Colonic mucosa (tissue), 4 donors: ENCODE measurements at regions not wholly inside any gene's neighbourhood (a gene's known extent, or its start where the extent isn't known, plus 50 kb on each side); places are given as distances from the start of the nearest gene placed in this dataset.

Source experiments
- DNase-seq: peaks from one replicate; pipeline ENCODE4 v3.0.0-alpha.2; 2020
- H3K27ac ChIP-seq: fragments of 200-600 bp; one replicate; pipeline ENCODE4 v1.8.0; 2021
- H3K27me3 ChIP-seq: fragments of 200-600 bp; one replicate; pipeline ENCODE4 v1.8.0; 2021
- H3K36me3 ChIP-seq: fragments of 200-600 bp; one replicate; pipeline ENCODE4 v1.8.0; 2021
- H3K4me1 ChIP-seq: fragments of 200-600 bp; one replicate; pipeline ENCODE4 v1.8.0; 2021; ENCODE audit warnings: mild to moderate bottlenecking
- H3K4me3 ChIP-seq: fragments of 200-600 bp; one replicate; pipeline ENCODE4 v1.8.0; 2021
- H3K9ac ChIP-seq, 2 donors: one replicate each; pipeline ENCODE4 v1.7.0; 2013; ENCODE audit warnings: control low read depth in 2 of 2, low read depth in 2 of 2, low read length in 2 of 2
- H3K9me3 ChIP-seq: fragments of 200-600 bp; one replicate; pipeline ENCODE4 v1.8.0; 2021
- intact Hi-C: fragments of 100-400 bp; cut with DNase I; formaldehyde crosslinking; loops from one replicate; pipeline ENCODE4 v1.14.1; 2022
- TF ChIP-seq, protein P1 (sequence below): fragments of 200-600 bp; IDR thresholded peaks from one replicate; pipeline ENCODE4 v1.8.0; 2022; ENCODE audit warnings: antibody characterized with exemption, mild to moderate bottlenecking
- donor health status: healthy.
- donor health status: DM: no; HTN: no; CAD: no.
- donor health status: DM: no; HTN: no; CAD: no.

DNA sequence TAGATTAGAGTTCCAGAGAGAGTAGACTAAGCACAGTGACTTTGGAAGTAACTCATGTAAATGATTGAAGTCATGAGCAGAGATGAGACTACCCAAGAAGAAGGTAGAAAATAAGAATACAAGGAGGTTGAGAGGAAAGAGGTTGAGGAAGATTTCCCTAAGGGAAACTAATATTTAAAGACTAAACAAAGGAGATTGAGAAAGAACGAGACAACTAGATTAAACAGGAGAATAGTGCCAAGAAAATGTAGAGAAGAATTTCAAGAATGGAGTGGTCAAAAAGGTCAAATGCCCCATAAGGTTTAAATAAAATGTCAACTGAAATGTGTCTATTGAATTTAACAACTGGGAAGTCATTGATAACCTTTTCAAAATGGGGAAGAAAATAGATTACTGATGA is 59.0 kb downstream of the RPS29 start:
- intact Hi-C loops = no loop called here
- TF ChIP-seq, protein P1, sequence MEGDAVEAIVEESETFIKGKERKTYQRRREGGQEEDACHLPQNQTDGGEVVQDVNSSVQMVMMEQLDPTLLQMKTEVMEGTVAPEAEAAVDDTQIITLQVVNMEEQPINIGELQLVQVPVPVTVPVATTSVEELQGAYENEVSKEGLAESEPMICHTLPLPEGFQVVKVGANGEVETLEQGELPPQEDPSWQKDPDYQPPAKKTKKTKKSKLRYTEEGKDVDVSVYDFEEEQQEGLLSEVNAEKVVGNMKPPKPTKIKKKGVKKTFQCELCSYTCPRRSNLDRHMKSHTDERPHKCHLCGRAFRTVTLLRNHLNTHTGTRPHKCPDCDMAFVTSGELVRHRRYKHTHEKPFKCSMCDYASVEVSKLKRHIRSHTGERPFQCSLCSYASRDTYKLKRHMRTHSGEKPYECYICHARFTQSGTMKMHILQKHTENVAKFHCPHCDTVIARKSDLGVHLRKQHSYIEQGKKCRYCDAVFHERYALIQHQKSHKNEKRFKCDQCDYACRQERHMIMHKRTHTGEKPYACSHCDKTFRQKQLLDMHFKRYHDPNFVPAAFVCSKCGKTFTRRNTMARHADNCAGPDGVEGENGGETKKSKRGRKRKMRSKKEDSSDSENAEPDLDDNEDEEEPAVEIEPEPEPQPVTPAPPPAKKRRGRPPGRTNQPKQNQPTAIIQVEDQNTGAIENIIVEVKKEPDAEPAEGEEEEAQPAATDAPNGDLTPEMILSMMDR = no peak
- Histone ChIP-seq H3K27me3 (no peaks in the 10 kb centered on the region), H3K9me3 (no peaks in the 10 kb centered on the region), H3K36me3 (no peaks in the 10 kb centered on the region), H3K4me1 (no peaks in the 10 kb centered on the region), H3K4me3 (no peak overlapping the region), H3K27ac (no peak overlapping the region), H3K9ac (no peak overlapping the region)
- no peak for DNase-seq

DNA sequence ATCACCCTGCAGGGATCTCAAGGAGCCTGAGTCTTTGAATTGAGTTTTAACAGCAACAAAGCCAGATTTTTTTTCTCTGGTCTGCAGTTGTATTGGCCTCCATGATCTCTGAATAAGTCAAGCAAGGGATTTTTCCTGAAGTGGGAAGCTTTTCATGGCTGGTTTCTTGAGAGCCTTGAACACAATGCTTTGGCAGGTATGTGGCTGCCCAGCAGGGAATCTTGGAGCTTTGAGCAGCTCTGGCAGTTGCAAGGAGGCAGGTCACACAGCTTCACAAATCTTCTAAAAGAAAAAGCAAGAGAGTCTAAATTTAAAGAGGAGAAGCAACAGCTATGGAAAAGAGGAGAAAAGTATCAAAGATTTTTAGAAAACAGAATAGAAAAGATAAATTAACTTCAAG is 60.1 kb downstream of the RPS29 start:
- H3K4me1 ChIP-seq = no peaks in the 10 kb centered on the region
- DNase-seq = no peak
- intact Hi-C loops = no loop called here
- TF ChIP-seq, protein P1 = no peak
- no peaks in the 10 kb centered on the region for H3K9me3 ChIP-seq
- no peak overlapping the region for H3K4me3 ChIP-seq
- H3K9ac ChIP-seq = no peak overlapping the region
- H3K27me3 ChIP-seq = no peaks in the 10 kb centered on the region
- H3K27ac ChIP-seq = no peak overlapping the region
- no peaks in the 10 kb centered on the region for H3K36me3 ChIP-seq

DNA sequence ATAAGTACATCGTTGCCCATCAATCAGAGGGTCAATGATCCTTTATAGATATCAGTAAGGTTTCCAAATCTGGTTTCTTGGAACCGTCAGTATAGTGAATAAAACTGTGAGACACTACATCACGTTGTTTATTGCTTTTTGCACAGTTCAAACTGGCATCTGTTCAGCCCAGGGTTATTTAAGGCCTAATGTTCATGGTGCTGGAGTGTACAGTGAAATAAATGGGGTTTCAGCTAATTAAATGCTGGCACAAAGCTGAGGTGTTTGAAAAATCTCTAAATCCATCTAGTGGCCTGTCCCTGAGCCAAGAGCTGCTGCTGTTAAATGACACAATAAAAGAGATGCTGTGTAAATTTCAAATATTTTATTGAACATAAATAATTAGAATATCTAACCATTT is 69.9 kb downstream of the RPS29 start:
- Histone ChIP-seq H3K27me3 (no peaks in the 10 kb centered on the region), H3K27ac (no peak overlapping the region), H3K4me1 (no peaks in the 10 kb centered on the region), H3K4me3 (no peak overlapping the region), H3K9ac (no peak overlapping the region), H3K36me3 (no peaks in the 10 kb centered on the region), H3K9me3 (no peaks in the 10 kb centered on the region)
- intact Hi-C loops = no loop called here
- DNase-seq = no peak
- TF ChIP-seq, protein P1 = no peak

DNA sequence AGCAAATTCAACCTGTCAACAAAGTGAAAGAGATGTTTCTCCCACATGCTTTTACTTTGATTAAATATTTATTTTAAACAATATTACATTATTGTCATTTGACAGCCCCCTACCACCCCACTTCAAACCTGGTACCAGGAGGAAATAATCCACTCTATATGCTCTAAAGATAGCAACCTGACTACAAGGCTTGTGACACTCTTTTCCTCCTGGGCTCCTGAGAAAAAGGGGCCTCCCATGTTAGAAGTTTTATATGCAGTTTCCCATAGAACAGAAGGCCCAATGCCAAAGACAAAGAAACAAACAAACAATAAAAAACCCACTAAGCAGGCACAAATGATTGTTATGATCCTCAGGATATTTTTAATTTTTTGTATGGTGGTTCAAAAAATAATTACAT is 73.6 kb downstream of the RPS29 start:
- Histone ChIP-seq H3K9me3 (no peaks in the 10 kb centered on the region), H3K9ac (no peak overlapping the region), H3K36me3 (no peaks in the 10 kb centered on the region), H3K27ac (no peak overlapping the region), H3K4me3 (no peak overlapping the region), H3K27me3 (no peaks in the 10 kb centered on the region), H3K4me1 (no peaks in the 10 kb centered on the region)
- intact Hi-C loops = no loop called here
- TF ChIP-seq, protein P1 = no peak
- DNase-seq = no peak

DNA sequence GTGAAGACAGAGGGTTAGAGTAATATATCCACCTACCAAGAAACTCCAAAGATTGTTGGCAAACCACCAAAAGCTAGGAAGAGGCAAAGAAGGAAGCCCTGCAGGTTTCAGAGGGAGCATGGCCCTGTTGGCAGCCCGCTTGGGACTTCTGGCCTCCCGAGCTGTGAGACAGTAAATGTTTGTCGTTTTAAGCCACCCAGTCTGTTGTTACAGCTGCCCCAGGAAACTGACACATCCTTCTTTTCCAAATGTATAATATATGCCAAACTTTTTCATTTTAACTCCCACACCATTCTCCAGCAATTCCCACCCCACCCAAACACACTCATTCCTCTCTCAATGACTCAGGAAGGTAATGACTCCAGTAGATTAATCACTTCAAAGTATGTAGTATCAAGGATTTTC is 74.0 kb downstream of the RPS29 start:
- intact Hi-C loops = no loop called here
- no peak overlapping the region for H3K27ac ChIP-seq
- H3K27me3 ChIP-seq = no peaks in the 10 kb centered on the region
- H3K9me3 ChIP-seq = no peaks in the 10 kb centered on the region
- no peak overlapping the region for H3K4me3 ChIP-seq
- no peak overlapping the region for H3K9ac ChIP-seq
- no peak for DNase-seq
- TF ChIP-seq, protein P1 = no peak
- no peaks in the 10 kb centered on the region for H3K4me1 ChIP-seq
- H3K36me3 ChIP-seq = no peaks in the 10 kb centered on the region

DNA sequence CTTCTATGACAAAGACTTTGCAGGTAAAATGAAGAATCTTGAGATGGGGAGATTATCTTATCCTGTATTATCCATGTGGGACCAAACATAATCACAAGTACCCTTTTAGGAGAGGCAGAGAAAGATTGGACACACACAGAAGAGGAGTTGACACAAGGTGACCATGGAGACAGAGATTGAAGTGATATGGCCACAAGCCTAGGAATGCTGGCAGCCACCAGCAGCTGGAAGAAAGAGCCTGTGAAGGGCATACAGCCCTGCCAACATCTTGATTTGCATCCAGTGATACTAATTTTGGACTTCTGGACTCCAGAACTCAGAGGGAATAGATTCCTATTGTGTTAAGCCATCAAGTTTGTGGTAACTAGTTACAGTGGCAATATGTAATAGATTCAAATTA is 78.1 kb downstream of the RPS29 start:
- H3K4me1 ChIP-seq = no peaks in the 10 kb centered on the region
- H3K9me3 ChIP-seq = no peaks in the 10 kb centered on the region
- TF ChIP-seq, protein P1 = no peak
- intact Hi-C loops = no loop called here
- no peak overlapping the region for H3K4me3 ChIP-seq
- H3K9ac ChIP-seq = no peak overlapping the region
- H3K36me3 ChIP-seq = no peaks in the 10 kb centered on the region
- H3K27ac ChIP-seq = no peak overlapping the region
- no peak for DNase-seq
- no peaks in the 10 kb centered on the region for H3K27me3 ChIP-seq
